Chondrocyte (in vitro differentiated cells): ENCODE measurements at regions not wholly inside any gene's neighbourhood (a gene's known extent, or its start where the extent isn't known, plus 50 kb on each side); places are given as distances from the start of the nearest gene placed in this dataset.

Experiments used
- DNase-seq: peaks from one replicate; pipeline ENCODE4 v3.0.0; 2021; ENCODE audit warnings: mixed read lengths, low spot score
- H3K27ac Mint-ChIP-seq: one replicate; pipeline ENCODE4 v1.8.0; 2021; ENCODE audit warnings: mild to moderate bottlenecking, moderate library complexity, mixed read lengths; ENCODE audit not compliant: unreplicated experiment
- H3K27me3 Mint-ChIP-seq: 2 replicates; pipeline ENCODE4 v1.8.0; 2021; ENCODE audit warnings: low read depth, mixed read lengths
- H3K36me3 Mint-ChIP-seq: 2 replicates; pipeline ENCODE4 v1.8.0; 2021; ENCODE audit warnings: low read depth, mixed read lengths
- H3K4me1 Mint-ChIP-seq: 2 replicates; pipeline ENCODE4 v1.8.0; 2021; ENCODE audit warnings: low read depth, mild to moderate bottlenecking, mixed read lengths
- H3K4me3 Mint-ChIP-seq: one replicate; pipeline ENCODE4 v1.8.0; 2021; ENCODE audit warnings: mild to moderate bottlenecking, moderate library complexity, mixed read lengths; ENCODE audit not compliant: unreplicated experiment
- H3K9me3 Mint-ChIP-seq: 2 replicates; pipeline ENCODE4 v1.8.0; 2021; ENCODE audit warnings: low read depth, mixed read lengths
- CTCF ChIP-seq: fragments of 200-600 bp; sonication (generic); IDR thresholded peaks from 2 replicates; pipeline ENCODE4 v1.5.0; 2021; ENCODE audit warnings: antibody characterized with exemption, mild to moderate bottlenecking, moderate library complexity

- no peak for DNase-seq
- Mint-ChIP-seq H3K27me3 (peaks cover 4% of the 10 kb centered on the region), H3K36me3 (no peaks in the 10 kb centered on the region), H3K9me3 (no peaks in the 10 kb centered on the region), H3K4me1 (no peaks in the 10 kb centered on the region), H3K27ac (no peak overlapping the region), H3K4me3 (no peak overlapping the region)
- TF ChIP-seq CTCF, result no peak
Observed at GRCh38 chr2:59996855-59997254, 556.6 kb downstream of the BCL11A start.

GRCh38 chr2:59993726-59994125, 559.7 kb downstream of the BCL11A start:
- no peak overlapping the region for H3K4me3 Mint-ChIP-seq
- DNase-seq, result no peak
- H3K4me1 Mint-ChIP-seq, result no peaks in the 10 kb centered on the region
- no peak overlapping the region for H3K27ac Mint-ChIP-seq
- H3K36me3 Mint-ChIP-seq, result no peaks in the 10 kb centered on the region
- H3K27me3 Mint-ChIP-seq, result peaks cover 9% of the 10 kb centered on the region
- no peaks in the 10 kb centered on the region for H3K9me3 Mint-ChIP-seq
- TF ChIP-seq CTCF, result no peak

- DNase-seq, result no peak
- H3K27ac Mint-ChIP-seq, result no peak overlapping the region
- no peaks in the 10 kb centered on the region for H3K9me3 Mint-ChIP-seq
- peaks cover 11% of the 10 kb centered on the region for H3K27me3 Mint-ChIP-seq
- H3K36me3 Mint-ChIP-seq, result no peaks in the 10 kb centered on the region
- H3K4me1 Mint-ChIP-seq, result no peaks in the 10 kb centered on the region
- H3K4me3 Mint-ChIP-seq, result no peak overlapping the region
- no peak for TF ChIP-seq CTCF
Observed at GRCh38 chr2:59988341-59988740, 565.1 kb downstream of the BCL11A start.

GRCh38 chr2:59986511-59986910, 566.9 kb downstream of the BCL11A start:
- Mint-ChIP-seq H3K4me1 (no peaks in the 10 kb centered on the region), H3K9me3 (no peaks in the 10 kb centered on the region), H3K4me3 (no peak overlapping the region), H3K27me3 (peaks cover 5% of the 10 kb centered on the region), H3K36me3 (no peaks in the 10 kb centered on the region), H3K27ac (no peak overlapping the region)
- no peak for DNase-seq
- TF ChIP-seq CTCF, result no peak

GRCh38 chr2:59985923-59986322, 567.5 kb downstream of the BCL11A start:
- peaks cover 1% of the 10 kb centered on the region for H3K27me3 Mint-ChIP-seq
- no peak for DNase-seq
- no peak for TF ChIP-seq CTCF
- H3K9me3 Mint-ChIP-seq, result no peaks in the 10 kb centered on the region
- H3K27ac Mint-ChIP-seq, result no peak overlapping the region
- no peaks in the 10 kb centered on the region for H3K36me3 Mint-ChIP-seq
- H3K4me3 Mint-ChIP-seq, result no peak overlapping the region
- H3K4me1 Mint-ChIP-seq, result no peaks in the 10 kb centered on the region
